ENCODE measurements at regions not wholly inside any gene's neighbourhood (a gene's known extent, or its start where the extent isn't known, plus 50 kb on each side); places are given as distances from the start of the nearest gene placed in this dataset.

DNA sequence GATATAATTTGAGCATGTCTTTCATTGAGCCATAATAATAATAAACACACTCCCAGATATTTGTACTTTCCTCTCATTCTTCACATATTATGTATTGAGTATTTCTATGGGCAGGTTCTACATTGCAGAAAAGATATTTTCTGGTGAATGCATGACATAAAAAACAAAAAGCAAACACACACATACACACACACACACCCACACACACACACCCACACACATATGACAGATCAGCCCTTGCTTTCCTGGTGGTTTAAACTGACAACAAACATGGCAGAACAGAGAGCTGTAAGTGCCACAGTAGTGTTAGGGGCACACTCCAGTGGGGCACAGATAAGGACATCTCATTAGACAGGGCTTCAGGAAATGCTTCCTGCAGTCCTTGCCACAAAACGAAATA is 123.3 kb upstream of the LSM8 start:
- H3K9me3 ChIP-seq: no peaks in the 10 kb centered on the region
- TF ChIP-seq, protein P1, sequence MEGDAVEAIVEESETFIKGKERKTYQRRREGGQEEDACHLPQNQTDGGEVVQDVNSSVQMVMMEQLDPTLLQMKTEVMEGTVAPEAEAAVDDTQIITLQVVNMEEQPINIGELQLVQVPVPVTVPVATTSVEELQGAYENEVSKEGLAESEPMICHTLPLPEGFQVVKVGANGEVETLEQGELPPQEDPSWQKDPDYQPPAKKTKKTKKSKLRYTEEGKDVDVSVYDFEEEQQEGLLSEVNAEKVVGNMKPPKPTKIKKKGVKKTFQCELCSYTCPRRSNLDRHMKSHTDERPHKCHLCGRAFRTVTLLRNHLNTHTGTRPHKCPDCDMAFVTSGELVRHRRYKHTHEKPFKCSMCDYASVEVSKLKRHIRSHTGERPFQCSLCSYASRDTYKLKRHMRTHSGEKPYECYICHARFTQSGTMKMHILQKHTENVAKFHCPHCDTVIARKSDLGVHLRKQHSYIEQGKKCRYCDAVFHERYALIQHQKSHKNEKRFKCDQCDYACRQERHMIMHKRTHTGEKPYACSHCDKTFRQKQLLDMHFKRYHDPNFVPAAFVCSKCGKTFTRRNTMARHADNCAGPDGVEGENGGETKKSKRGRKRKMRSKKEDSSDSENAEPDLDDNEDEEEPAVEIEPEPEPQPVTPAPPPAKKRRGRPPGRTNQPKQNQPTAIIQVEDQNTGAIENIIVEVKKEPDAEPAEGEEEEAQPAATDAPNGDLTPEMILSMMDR (IDR thresholded peaks at IDR 0.05): no peak
- TF ChIP-seq POLR2A (IDR thresholded peaks at IDR 0.05): no peak
- intact Hi-C loops (cut with DNase I): no loop called here
- DNase-seq: no peak
- H3K4me1 ChIP-seq: no peaks in the 10 kb centered on the region
- no peak overlapping the region for H3K27ac ChIP-seq
- WGBS (ENCODE audit: insufficient coverage, low coverage, low lambda C conversion rate, missing lambda C conversion rate): 26% methylated on average over 1 of the region's 1 CpG
- H3K27me3 ChIP-seq: no peaks in the 10 kb centered on the region
- H3K4me3 ChIP-seq: no peak overlapping the region
- no peak for ATAC-seq
- H3K36me3 ChIP-seq: no peaks in the 10 kb centered on the region

DNA sequence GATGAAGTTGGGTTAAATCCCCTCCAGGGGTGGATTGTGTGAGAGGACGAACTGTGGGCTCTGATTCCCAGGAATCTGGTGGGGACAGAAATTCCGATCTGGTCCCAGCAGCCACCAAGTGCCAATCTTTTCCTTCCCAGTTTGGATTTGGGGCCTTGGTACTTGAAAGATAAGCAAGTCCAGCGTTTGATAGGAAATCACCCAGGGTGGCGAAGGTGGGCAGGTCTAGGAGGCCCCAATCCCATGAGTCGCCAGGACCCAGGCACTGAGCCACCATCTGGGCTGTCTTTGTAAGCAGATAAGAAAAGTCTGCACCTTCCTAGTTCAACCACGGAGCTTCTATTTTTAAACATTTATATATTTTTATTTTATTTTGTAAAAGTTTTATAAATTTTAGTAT is 122.6 kb upstream of the LSM8 start:
- DNase-seq (no peak), ATAC-seq (no peak)
- no peak overlapping the region for H3K27ac ChIP-seq
- 57% methylated on average over 6 of the region's 6 CpGs for WGBS (ENCODE audit: insufficient coverage, low coverage, low lambda C conversion rate, missing lambda C conversion rate)
- H3K27me3 ChIP-seq: no peaks in the 10 kb centered on the region
- no peaks in the 10 kb centered on the region for H3K4me1 ChIP-seq
- TF ChIP-seq POLR2A (IDR thresholded peaks at IDR 0.05): no peak
- TF ChIP-seq, protein P1 (IDR thresholded peaks at IDR 0.05): no peak
- no peaks in the 10 kb centered on the region for H3K36me3 ChIP-seq
- H3K4me3 ChIP-seq: no peak overlapping the region
- H3K9me3 ChIP-seq: no peaks in the 10 kb centered on the region
- intact Hi-C loops (cut with DNase I): no loop called here

DNA sequence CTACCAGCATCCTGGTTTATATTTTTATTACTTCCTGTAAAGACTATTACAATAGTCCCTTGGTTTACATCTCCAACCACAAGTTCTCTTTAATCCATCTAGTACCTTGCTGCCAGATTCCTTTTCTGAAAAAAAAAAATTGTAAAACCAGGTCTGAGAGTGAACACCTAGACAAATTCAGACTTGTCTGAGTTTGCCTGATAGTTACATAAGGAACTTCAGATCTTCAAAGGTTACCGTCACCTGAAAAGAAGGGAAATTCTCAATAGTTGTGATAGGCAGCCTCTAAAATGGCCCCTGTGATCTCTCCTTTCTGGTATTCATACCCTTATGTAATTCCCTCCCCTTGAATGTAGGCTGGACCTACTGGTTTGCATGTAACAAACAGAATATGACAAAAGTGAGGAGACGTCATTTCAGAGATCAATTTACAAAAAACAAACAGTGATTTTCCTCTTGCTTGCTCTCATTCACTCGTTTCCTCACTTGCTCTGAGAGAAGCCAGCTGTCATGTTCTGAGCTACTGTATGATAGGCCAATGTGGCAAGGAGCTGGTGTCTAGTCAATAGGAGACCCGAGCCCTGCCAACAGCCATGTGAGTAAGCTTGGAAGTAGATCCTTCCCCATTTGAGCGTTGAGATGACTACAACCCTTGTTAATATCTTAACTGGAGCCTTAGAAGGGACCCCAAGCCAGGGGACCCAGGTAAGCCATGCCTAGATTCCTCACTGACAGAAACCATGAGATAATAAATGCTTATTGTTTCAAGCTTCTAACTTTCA is 110.9 kb upstream of the LSM8 start:
- 37% methylated on average over 4 of the region's 5 CpGs for WGBS (ENCODE audit: insufficient coverage, low coverage, low lambda C conversion rate, missing lambda C conversion rate)

DNA sequence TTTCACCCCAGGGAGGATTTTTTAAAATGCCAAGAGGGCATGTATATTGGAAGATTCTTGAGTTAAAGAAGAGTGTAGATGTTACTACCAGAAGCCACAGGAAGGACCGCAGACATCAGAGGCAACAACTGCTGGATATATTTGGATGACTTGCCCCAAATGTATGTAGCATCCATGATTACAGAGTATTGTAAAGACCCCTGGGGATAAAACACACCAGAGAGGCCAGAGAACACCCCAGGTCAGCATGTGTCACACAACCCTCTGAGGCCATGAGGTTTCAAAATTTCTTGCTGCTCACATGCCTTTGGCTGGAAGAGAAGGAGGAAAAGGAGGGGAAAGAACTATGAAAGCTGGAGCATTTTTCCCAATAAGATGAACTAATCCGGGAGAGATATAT is 108.0 kb upstream of the LSM8 start:
- Histone ChIP-seq H3K27me3 (no peaks in the 10 kb centered on the region), H3K36me3 (no peaks in the 10 kb centered on the region), H3K27ac (no peak overlapping the region), H3K4me1 (no peaks in the 10 kb centered on the region), H3K9me3 (no peaks in the 10 kb centered on the region), H3K4me3 (no peak overlapping the region)
- DNase-seq: no peak
- WGBS (ENCODE audit: insufficient coverage, low coverage, low lambda C conversion rate, missing lambda C conversion rate): 72% methylated on average over 2 of the region's 2 CpGs
- intact Hi-C loops (cut with DNase I): no loop called here
- no peak for ATAC-seq
- TF ChIP-seq POLR2A (IDR thresholded peaks at IDR 0.05): no peak
- TF ChIP-seq, protein P1 (IDR thresholded peaks at IDR 0.05): no peak

More for the DNA sequence above, 110.9 kb upstream of the LSM8 start:
- Histone ChIP-seq H3K27ac (no peak overlapping the region), H3K4me1 (no peaks in the 10 kb centered on the region), H3K27me3 (no peaks in the 10 kb centered on the region), H3K9me3 (no peaks in the 10 kb centered on the region), H3K4me3 (no peak overlapping the region), H3K36me3 (no peaks in the 10 kb centered on the region)
- ATAC-seq: no peak
- TF ChIP-seq, protein P1 (IDR thresholded peaks at IDR 0.05): no peak
- TF ChIP-seq POLR2A (IDR thresholded peaks at IDR 0.05): no peak
- intact Hi-C loops (cut with DNase I): no loop called here
- no peak for DNase-seq
